A673 (cell line): ENCODE measurements at regions not wholly inside any gene's neighbourhood (a gene's known extent, or its start where the extent isn't known, plus 50 kb on each side); places are given as distances from the start of the nearest gene placed in this dataset.

Source experiments
- CTCF ChIP-seq: fragments of 300-800, 200-600 bp; sonication (generic); conservative IDR thresholded peaks from 2 replicates; pipeline ENCODE4 v1.5.1; 2017; ENCODE audit warnings: low read depth, mild to moderate bottlenecking, antibody characterized with exemption, low read length, moderate library complexity, mixed read lengths
- EZH2 ChIP-seq: fragments of 200-600 bp; sonication (generic); IDR thresholded peaks from 2 replicates; pipeline ENCODE4 v1.6.1; 2017; ENCODE audit warnings: borderline replicate concordance, low read depth, mild to moderate bottlenecking, mixed read lengths, antibody characterized with exemption, low read length; ENCODE audit not compliant: poor library complexity, severe bottlenecking

- TF ChIP-seq CTCF (no peak), EZH2 (no peak)
Measured at GRCh38 chr1:10945991-10946509, 66.4 kb upstream of the TARDBP start.
